Mucosa of descending colon (tissue), 3 donors: ENCODE measurements at regions not wholly inside any gene's neighbourhood (a gene's known extent, or its start where the extent isn't known, plus 50 kb on each side); places are given as distances from the start of the nearest gene placed in this dataset.
"Not testable (repeated sequence)": the region's sequence is repeated elsewhere in the genome, so short reads cannot be mapped to it uniquely, and the experiment has no call there.

Experiments
- ATAC-seq: fragments of 200-7000 bp; cut with Tn5 transposase; one replicate; pipeline ENCODE4 v1.9.1; 2020; ENCODE audit warnings: mild to moderate bottlenecking, moderate library complexity
- DNase-seq, 3 donors: peaks; one replicate each; pipeline ENCODE4 v3.0.0-alpha.2; 2020
- H3K36me3 ChIP-seq: fragments of 200-600 bp; one replicate; pipeline ENCODE4 v1.8.0; 2021; ENCODE audit warnings: low read depth, mild to moderate bottlenecking
- H3K4me1 ChIP-seq: fragments of 200-600 bp; one replicate; pipeline ENCODE4 v1.8.0; 2021; ENCODE audit warnings: low read depth, mild to moderate bottlenecking
- H3K4me3 ChIP-seq: fragments of 200-600 bp; one replicate; pipeline ENCODE4 v1.8.0; 2021; ENCODE audit warnings: mild to moderate bottlenecking
- H3K9me3 ChIP-seq: fragments of 200-600 bp; one replicate; pipeline ENCODE4 v1.8.0; 2021; ENCODE audit warnings: mild to moderate bottlenecking
- CTCF ChIP-seq: fragments of 200-600 bp; IDR thresholded peaks from one replicate; pipeline ENCODE4 v1.8.0; 2022; ENCODE audit warnings: antibody characterized with exemption, mild to moderate bottlenecking
- intact Hi-C, 2 donors: fragments of 100-400 bp; cut with DNase I in 1 of 2; cut with micrococcal nuclease in 1 of 2; formaldehyde crosslinking; loops; one replicate each; pipeline versions ENCODE4 v1.11.0 to v1.11.1; 2022; cut with DNase I, micrococcal nuclease
- donor health status: DM: no; HTN: no; CAD: no; lungs with moderate emphysema.
- donor health status: DM: no; HTN: no; CAD: no.
- donor health status: DM: no; HTN: yes; CAD: no.

DNA sequence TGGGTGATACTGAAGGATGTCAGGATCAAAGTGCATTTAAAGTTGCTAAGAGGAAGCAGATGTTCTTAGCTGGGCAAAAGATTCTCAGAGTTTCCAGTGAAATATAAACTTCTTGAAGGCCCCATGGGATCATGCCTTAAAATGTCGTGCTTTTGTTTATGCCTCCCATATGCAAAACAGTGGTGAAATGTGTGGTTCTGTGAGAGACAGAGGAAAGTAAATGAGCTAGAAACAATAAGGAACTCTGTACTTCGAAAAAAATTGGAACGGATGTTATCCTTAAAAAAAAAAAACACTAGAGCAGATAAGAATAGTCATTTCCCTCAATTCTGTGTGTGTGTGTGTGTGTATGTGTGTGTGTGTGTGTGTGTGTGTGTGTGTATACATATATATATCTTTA is 497.0 kb upstream of the TBL1XR1 start:
- H3K4me1 ChIP-seq: no peaks in the 10 kb centered on the region
- no peak for TF ChIP-seq CTCF
- ATAC-seq: no peak

DNA sequence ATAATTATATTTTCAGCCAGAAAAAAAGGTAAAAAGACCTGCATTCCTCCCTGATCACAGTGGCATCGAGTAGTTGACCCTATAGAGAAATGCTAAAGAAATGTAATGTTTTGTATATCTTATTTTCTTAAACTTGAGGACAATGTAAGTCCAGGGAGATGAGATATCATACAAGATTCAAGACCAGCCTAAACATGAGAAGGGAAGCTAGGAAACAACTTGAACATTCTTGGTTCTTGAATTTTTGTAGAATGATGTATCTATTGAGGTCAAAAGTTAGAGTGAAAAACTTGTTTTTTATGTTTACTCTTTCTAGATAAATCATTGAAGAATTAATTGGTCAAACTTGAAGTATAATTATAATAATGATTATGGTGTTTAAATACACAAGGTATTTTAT is 497.7 kb upstream of the TBL1XR1 start:
- TF ChIP-seq CTCF: no peak
- intact Hi-C loops: no loop called here
- no peak for ATAC-seq
- no peaks in the 10 kb centered on the region for H3K36me3 ChIP-seq
- no peak for DNase-seq
- H3K9me3 ChIP-seq: no peaks in the 10 kb centered on the region
- no peaks in the 10 kb centered on the region for H3K4me1 ChIP-seq
- H3K4me3 ChIP-seq: no peak overlapping the region

More for the DNA sequence above, 497.0 kb upstream of the TBL1XR1 start:
- peak in 1 of 3 donors; percentile 13 for DNase-seq
- no peaks in the 10 kb centered on the region for H3K9me3 ChIP-seq
- H3K36me3 ChIP-seq: no peaks in the 10 kb centered on the region
- no peak overlapping the region for H3K4me3 ChIP-seq
- intact Hi-C loops: no loop called here

DNA sequence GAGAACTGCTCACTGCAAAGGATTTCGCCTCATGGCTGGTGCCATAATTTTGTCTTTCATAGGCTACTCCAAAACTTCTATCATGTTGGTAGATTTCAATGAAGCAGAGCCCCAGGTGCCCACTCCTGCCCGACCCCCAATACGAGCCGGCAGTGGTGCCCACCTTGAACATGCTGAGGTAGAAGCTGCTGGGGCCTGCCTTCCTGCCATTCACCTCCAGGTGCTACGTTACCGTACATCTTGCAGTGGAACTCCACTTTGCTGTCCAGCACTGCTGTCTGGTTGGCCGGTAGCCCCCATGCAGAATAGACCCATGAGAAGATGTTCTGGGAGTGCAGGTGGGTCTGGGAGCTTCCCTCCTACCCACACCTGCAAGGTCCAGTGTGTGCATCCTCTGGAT is 502.8 kb upstream of the TBL1XR1 start:
- no peak for TF ChIP-seq CTCF
- H3K36me3 ChIP-seq: no peaks in the 10 kb centered on the region
- intact Hi-C loops: no loop called here
- no peaks in the 10 kb centered on the region for H3K9me3 ChIP-seq
- H3K4me3 ChIP-seq: no peak overlapping the region
- DNase-seq: no peak
- ATAC-seq: no peak
- H3K4me1 ChIP-seq: no peaks in the 10 kb centered on the region

DNA sequence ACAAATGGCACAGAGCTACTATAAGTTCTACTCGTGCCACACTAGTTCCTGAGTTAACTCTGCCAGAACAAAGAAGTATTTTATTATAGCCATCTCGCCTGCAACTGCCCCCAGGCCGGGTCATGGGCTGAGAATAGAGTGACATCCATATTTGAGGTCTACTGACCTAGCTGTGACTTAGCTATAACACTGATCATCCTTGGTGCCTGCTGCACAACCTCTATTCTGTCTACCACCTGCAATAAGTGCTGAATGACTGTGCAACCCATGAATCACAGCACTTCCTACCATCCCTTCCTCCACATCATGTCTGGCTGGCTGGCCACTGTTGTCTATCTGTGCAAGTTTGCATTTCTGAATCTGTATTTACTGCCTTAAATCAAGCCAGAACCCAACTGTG is 506.5 kb upstream of the TBL1XR1 start:
- no peak for TF ChIP-seq CTCF
- H3K9me3 ChIP-seq: no peaks in the 10 kb centered on the region
- ATAC-seq (no peak), DNase-seq (no peak)
- no peaks in the 10 kb centered on the region for H3K4me1 ChIP-seq
- H3K4me3 ChIP-seq: no peak overlapping the region
- H3K36me3 ChIP-seq: no peaks in the 10 kb centered on the region
- intact Hi-C loops: no loop called here

- no peaks in the 10 kb centered on the region for H3K9me3 ChIP-seq
- no peak overlapping the region for H3K4me3 ChIP-seq
- DNase-seq: peak in 1 of 3 donors; percentile 10
- TF ChIP-seq CTCF: no peak
- intact Hi-C loops: no loop called here
- no peaks in the 10 kb centered on the region for H3K36me3 ChIP-seq
- ATAC-seq: no peak
- no peaks in the 10 kb centered on the region for H3K4me1 ChIP-seq
These were observed 508.9 kb upstream of the TBL1XR1 start for GRCh38 chr3:177705976-177706823.

DNA sequence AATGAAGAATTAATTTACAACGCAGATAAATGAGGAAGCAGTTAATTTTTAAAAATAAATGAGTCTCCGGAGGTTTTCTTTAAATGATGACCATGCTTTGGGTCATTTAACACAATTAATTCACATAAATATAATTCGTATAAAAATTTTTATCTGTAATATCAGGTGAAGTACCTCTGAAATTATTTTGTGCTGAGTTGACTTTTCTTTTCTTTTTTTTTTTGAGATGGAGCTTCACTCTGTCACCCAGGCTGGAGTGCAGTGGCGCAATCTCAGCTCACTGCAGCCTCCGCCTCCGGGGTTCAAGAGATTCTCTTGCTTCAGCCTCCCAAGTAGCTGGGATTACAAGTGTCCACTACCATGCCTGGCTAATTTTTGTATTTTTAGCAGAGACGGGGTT is 512.2 kb upstream of the TBL1XR1 start:
- H3K4me3 ChIP-seq, H3K9me3 ChIP-seq, H3K36me3 ChIP-seq, ATAC-seq, intact Hi-C loops, DNase-seq, H3K4me1 ChIP-seq: not testable (repeated sequence)
